Breast epithelium (tissue), 3 donors: ENCODE measurements at regions not wholly inside any gene's neighbourhood (a gene's known extent, or its start where the extent isn't known, plus 50 kb on each side); places are given as distances from the start of the nearest gene placed in this dataset.

Experiments
- POLR2A ChIP-seq: fragments of 450-650 bp; IDR thresholded peaks from one replicate; pipeline ENCODE4 v1.6.1; 2016; ENCODE audit warnings: antibody characterized with exemption, mild to moderate bottlenecking, moderate library complexity
- POLR2AphosphoS5 ChIP-seq, 3 donors: sonication (generic); formaldehyde crosslinking; IDR thresholded peaks; one replicate each; pipeline ENCODE4 v1.6.1; 2017; ENCODE audit warnings: antibody characterized with exemption in 3 of 3
- TF ChIP-seq, protein P1 (sequence below), 3 donors: fragments of 450-650 bp; IDR thresholded peaks; one replicate each; pipeline ENCODE4 v1.5.1; 2016 to 2017; ENCODE audit warnings: antibody characterized with exemption in 3 of 3, mild to moderate bottlenecking in 3 of 3, moderate library complexity in 3 of 3

DNA sequence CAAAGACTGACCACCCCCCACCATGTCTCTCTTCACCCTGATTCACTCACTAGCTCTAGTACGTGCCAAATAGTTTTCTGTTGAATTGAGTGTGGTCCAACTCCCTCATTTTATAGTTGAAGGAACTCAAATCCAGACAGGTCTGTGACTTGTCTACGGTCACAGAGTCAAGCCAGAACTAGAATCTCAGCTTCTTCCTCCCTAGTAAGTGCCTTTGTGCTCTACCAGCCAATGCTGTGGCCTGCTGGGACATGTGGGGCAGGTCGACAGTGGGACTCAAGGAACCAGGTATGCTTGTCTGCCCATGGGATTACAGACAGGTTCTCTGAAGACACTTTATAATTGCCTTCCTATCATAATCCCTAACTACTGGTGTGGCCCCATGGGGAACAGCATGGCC, 108.6 kb upstream of the CPEB2 start:
- TF ChIP-seq, protein P1, sequence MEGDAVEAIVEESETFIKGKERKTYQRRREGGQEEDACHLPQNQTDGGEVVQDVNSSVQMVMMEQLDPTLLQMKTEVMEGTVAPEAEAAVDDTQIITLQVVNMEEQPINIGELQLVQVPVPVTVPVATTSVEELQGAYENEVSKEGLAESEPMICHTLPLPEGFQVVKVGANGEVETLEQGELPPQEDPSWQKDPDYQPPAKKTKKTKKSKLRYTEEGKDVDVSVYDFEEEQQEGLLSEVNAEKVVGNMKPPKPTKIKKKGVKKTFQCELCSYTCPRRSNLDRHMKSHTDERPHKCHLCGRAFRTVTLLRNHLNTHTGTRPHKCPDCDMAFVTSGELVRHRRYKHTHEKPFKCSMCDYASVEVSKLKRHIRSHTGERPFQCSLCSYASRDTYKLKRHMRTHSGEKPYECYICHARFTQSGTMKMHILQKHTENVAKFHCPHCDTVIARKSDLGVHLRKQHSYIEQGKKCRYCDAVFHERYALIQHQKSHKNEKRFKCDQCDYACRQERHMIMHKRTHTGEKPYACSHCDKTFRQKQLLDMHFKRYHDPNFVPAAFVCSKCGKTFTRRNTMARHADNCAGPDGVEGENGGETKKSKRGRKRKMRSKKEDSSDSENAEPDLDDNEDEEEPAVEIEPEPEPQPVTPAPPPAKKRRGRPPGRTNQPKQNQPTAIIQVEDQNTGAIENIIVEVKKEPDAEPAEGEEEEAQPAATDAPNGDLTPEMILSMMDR (IDR thresholded peaks at IDR 0.05), result no peak
- TF ChIP-seq POLR2AphosphoS5 (IDR thresholded peaks at IDR 0.05) (no peak), POLR2A (no peak)
